Thyroid gland (tissue), 4 donors: ENCODE measurements at regions not wholly inside any gene's neighbourhood (a gene's known extent, or its start where the extent isn't known, plus 50 kb on each side); places are given as distances from the start of the nearest gene placed in this dataset.

Experiments used
- POLR2A ChIP-seq, 2 donors: fragments of 450-650 bp; IDR thresholded peaks; one replicate each; pipeline ENCODE4 v1.6.1; 2017; ENCODE audit warnings: antibody characterized with exemption in 2 of 2, mild to moderate bottlenecking in 2 of 2, moderate library complexity in 1 of 2
- TF ChIP-seq, protein P1 (sequence below), 6 experiments: fragments of 200-600 bp in 3 of 6; fragments of 450-650 bp in 3 of 6; sonication (generic) in 3 of 6; IDR thresholded peaks; one replicate each; pipeline ENCODE4 v1.5.1; 2016 to 2019; ENCODE audit warnings: antibody characterized with exemption in 6 of 6, mild to moderate bottlenecking in 2 of 6, inconsistent platforms in 1 of 6, moderate library complexity in 1 of 6

DNA sequence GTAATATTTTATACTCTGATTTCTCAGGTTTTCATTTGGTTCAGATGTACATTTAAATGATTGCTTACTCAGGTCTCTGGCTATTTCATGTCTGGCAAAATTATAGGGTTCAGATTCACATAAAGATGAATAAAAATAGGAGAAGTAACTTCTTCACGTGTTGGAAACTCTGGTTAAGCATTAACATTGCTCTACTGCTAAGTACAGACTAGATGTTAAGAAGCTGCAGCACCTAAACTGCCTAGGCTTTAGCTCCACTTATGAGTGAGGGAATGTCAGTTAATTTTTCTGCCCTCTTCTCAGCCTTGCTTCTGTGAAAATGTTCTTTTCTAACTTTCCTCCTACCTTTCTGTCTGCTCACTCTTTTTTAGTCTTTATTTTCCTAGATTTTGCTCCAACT lies 361.2 kb downstream of the ARAP2 start:
- TF ChIP-seq, protein P1, sequence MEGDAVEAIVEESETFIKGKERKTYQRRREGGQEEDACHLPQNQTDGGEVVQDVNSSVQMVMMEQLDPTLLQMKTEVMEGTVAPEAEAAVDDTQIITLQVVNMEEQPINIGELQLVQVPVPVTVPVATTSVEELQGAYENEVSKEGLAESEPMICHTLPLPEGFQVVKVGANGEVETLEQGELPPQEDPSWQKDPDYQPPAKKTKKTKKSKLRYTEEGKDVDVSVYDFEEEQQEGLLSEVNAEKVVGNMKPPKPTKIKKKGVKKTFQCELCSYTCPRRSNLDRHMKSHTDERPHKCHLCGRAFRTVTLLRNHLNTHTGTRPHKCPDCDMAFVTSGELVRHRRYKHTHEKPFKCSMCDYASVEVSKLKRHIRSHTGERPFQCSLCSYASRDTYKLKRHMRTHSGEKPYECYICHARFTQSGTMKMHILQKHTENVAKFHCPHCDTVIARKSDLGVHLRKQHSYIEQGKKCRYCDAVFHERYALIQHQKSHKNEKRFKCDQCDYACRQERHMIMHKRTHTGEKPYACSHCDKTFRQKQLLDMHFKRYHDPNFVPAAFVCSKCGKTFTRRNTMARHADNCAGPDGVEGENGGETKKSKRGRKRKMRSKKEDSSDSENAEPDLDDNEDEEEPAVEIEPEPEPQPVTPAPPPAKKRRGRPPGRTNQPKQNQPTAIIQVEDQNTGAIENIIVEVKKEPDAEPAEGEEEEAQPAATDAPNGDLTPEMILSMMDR (IDR thresholded peaks at IDR 0.05), result no peak
- no peak for TF ChIP-seq POLR2A (IDR thresholded peaks at IDR 0.05)
